Dermis blood vessel endothelial cell (primary cell): ENCODE measurements at regions not wholly inside any gene's neighbourhood (a gene's known extent, or its start where the extent isn't known, plus 50 kb on each side); places are given as distances from the start of the nearest gene placed in this dataset.
A peak's percentile ranks its signal among the peaks of the same experiment; 100 is the strongest.

Source experiments
- DNase-seq: peaks from one replicate; pipeline ENCODE4 v3.0.0; 2010

DNA sequence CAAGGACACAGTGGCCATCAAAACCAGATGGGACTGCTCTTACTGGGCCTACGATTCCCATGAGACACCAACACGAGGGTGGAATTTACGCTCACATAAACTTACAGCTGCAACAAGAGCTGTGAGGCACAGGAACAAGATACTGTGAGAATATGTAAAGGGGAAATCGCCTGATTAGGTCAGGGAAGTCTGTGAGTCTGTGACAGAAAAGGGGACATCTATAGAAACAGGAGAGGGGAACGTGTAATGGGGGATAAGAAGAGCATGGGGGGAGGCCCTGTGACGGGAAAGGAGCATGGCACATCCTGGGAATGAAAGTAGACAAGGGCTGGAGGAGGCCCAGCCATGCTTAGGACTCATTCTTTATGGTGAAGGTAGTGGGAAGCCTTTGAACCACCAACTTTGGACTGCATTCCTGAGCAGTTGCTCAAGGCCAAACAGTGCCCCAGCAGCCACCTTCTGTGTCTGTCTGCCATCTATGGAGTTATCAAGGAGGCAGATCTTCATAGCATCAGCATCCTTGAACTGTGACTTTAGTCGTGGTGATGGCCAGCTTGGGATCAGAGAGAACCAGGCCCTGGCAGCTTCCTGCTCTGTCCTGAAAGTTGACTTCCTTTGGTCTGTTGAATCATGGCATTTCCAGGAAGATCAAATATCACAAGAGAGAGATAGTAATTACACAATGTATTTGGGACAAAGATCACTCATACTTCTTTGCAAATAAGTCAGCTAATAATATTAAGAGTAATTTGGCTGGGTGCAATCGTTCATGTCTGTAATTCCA lies 87.9 kb upstream of the FAM169A start:
- no peak for DNase-seq

DNA sequence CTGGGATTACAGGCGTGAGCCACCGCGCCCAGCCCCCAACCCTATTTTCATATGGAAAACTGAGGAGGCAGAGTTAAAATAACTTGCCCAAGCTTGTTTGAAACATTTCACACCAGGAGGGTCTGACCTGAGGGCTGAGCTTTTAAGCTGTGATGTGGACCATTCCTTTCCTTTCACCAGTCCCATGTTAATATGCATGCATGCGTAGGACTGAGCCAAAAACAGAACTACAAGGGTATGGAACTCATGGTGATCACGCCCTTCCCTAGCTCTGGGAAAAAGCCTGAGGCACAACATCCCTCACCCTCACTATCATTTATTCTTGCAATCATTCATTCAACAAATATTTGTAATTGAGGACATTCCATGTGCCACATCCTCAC lies 87.4 kb upstream of the FAM169A start:
- DNase-seq, result no peak

GRCh38 chr5:74952406-74952805 lies 86.2 kb upstream of the FAM169A start:
- no peak for DNase-seq

- no peak for DNase-seq
Observed at GRCh38 chr5:74951865-74952264, 85.7 kb upstream of the FAM169A start.

- no peak for DNase-seq
Observed at GRCh38 chr5:74950836-74951515, 84.8 kb upstream of the FAM169A start.

- no peak for DNase-seq
Observed at GRCh38 chr5:74949976-74950375, 83.8 kb upstream of the FAM169A start.

GRCh38 chr5:74948031-74948546 lies 81.9 kb upstream of the FAM169A start:
- no peak for DNase-seq

GRCh38 chr5:74946471-74946870 lies 80.3 kb upstream of the FAM169A start:
- no peak for DNase-seq

GRCh38 chr5:74945561-74946165 lies 79.5 kb upstream of the FAM169A start:
- DNase-seq, result no peak

DNA sequence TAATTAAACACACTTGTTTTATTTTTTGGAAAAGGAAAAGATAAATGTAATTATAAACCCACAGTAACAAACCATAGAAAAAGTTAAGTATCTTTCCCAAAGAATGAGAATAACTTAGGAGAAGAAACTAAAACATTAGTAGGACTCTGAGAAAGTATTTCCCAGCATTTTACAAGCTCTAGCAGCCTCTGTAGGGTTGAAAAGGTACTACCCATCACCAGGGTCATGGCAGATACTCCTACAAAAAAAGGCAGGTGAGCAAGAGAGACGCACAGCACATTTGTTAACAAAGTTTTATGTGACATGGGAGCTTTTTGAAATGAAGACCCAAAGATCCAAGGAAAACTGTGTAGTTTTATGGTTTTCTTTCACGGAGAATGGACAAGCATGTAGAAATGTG lies 77.7 kb upstream of the FAM169A start:
- no peak for DNase-seq

DNA sequence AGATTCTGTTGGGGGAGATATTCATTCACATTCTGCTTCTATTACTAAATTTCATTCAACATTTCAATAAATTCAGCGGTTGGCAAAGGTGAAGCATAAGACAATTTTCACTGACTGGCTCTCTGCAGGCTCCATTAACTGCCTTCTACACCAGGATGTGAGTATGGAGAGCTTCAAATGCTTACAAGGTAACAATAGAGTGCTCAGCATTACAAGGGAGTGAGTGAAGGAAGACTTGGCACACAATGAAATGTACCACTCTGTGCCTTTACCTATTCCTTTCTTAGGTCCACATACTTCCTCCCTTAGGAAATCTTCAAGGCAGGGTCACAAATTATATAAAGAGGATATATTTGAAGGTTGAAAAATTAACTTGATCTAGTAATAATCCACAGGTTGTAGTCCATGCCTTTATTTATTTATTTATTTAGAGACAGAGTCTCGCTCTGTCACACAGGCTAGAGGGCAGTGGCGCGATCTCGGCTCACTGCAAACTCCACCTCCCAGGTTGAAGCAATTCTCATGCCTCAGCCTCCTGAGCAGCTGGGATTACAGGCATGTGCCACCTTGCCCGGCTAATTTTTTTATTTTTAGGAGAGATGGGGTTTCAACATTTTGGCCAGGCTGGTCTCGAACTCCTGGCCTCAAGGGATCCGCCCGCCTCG lies 76.6 kb upstream of the FAM169A start:
- DNase-seq, result no peak

- DNase-seq, result no peak
Observed at GRCh38 chr5:74940782-74941353, 74.7 kb upstream of the FAM169A start.

DNA sequence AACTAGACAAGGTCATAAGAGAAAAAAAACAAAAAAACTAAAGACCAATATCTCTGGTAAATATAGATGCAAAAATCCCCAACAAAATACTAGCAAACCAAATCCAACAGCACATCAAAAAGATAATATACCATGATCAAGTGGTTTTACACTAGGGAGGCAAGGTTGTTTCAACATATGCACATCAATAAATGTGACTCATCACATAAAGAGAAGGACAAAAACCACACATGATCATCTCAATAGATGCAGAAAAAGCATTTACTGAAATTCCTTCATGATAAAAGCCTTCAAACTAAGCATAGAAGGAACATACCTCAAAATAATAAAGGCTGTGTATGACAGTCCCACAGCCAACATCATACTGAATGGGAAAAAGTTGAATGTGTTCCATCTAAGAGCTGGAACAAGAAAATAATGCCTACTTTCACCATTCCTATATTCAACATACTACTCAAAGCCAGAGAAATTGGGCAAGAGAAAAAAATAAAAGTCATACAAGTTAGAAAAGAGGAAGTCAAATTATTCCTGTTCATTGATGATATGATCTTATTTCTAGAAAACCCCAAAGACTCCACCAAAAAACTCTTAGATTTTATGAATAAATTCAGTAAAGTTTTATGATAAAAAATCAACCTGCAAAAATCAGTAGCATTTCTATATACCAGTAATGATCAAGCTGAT lies 72.2 kb upstream of the FAM169A start:
- DNase-seq, result no peak

DNA sequence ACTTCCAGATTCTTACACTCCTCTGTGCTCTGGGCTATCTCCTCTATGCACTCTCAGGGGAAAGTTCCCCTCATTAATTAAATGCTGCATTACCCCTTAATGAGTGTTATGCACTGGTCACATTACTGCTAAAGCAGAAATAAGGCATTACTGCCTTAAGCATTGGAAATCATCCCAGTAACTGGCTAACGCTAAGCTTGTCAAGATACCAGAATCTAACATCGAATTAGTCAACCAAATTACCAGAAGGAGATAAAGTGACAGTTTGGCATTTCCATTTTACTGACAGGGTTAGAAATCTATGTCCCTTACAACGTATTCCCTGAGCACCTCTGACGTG lies 69.5 kb upstream of the FAM169A start:
- DNase-seq, result peak; percentile 13

- DNase-seq, result peak; percentile 92
Observed at GRCh38 chr5:74934949-74935751, 69.0 kb upstream of the FAM169A start.

- no peak for DNase-seq
Observed at GRCh38 chr5:74927336-74927735, 61.1 kb upstream of the FAM169A start.

- DNase-seq, result peak; percentile 77
Observed at GRCh38 chr5:74919487-74919886, 53.3 kb upstream of the FAM169A start.

GRCh38 chr5:74919041-74919440 lies 52.9 kb upstream of the FAM169A start:
- no peak for DNase-seq

DNA sequence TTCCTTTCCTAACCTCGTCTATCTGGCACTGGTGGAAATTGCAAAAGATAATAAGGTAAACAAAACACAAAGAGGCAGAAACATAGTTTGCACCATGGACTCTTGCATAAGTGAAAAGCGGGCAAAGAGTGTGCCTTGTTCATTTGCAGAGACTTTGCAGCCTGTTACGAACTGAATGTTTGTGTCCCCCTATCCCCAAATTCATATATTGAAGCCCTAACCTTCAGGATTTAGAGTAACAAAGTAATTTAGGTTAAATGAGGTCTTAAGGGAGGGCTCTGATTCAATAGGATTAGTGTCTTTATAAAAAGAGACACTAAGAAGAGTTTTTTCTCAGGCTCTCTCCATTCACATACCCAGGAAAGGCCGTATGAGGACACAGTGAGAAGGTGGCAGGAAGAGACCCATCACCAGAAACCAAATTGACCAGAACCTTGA lies 52.1 kb upstream of the FAM169A start:
- no peak for DNase-seq

DNA sequence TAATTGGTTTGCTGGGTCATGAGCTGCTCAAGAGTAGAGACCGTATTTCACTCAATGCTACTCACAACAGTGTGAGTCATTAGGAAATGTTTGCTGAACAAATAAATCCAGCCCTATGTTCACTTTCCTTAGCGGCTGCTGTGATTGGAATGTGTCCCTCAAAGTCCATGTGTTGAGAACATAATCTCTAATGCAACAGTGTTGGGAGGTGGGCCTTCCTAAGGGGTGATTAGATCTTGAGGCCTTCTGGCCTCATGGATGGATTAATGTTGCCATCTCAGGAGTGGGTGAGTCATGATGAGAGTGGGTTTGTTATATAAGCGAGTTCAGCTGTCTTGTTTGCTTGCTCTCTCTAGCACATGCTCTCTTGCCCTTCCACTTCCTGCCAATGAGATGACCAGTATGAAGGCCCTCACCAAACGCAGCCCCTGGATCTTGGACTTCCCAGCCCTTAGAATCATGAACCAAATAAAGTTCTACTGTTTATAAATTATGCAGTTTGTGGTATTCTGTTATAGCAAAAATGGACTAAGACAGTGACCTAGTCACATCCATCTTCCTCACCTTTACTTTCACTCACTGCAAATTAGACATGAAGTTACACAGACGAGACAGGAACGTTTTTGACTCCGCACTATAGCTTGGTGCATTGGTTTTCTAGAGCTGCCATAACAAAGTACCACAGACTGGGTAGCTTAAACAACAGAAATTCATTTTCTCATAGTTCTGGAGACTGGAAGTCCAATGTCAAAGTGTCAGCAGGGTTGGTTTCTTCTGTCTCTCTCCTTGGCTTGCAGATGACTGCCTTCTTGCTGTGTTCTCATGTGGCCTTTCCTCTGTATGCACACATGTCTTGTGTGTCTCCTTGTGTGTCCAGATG lies 50.9 kb upstream of the FAM169A start:
- peak; percentile 5 for DNase-seq
